HCT116 (cell line): ENCODE measurements at regions not wholly inside any gene's neighbourhood (a gene's known extent, or its start where the extent isn't known, plus 50 kb on each side); places are given as distances from the start of the nearest gene placed in this dataset.

ENCODE experiments used
- ATAC-seq: fragments of 200-7000 bp; cut with Tn5 transposase; 2 replicates; pipeline ENCODE4 v1.9.1; 2020; ENCODE audit warnings: mild to moderate bottlenecking, moderate library complexity
- BruUV-seq: library from RNA; stranded (reverse); fragments of 400-500 nt; replicated peaks from 2 replicates; lab custom pipeline; 2021; lab: Mats Ljungman, UMichigan
- CTCF ChIA-PET: fragments of 300-600 bp; sonication (Branson Sonifier 250); formaldehyde crosslinking; loops from one replicate; lab custom pipeline; 2021; ENCODE audit warnings: antibody characterized with exemption; lab: Charles Lee
- POLR2A ChIA-PET: fragments of 300-600, 350-600 bp; sonication (Branson Sonifier 250); formaldehyde crosslinking; loops from one replicate; lab custom pipeline; 2021; ENCODE audit warnings: antibody characterized with exemption; lab: Charles Lee
- RAD21 ChIA-PET, 2 experiments: fragments of 300-600 bp; sonication (Branson Sonifier 250); formaldehyde crosslinking; loops; one replicate each; lab custom pipeline; 2023; ENCODE audit warnings: low total read pairs in 2 of 2; ENCODE audit not compliant: uncharacterized antibody in 2 of 2, unreplicated experiment in 2 of 2, low non-redundant PET in 1 of 2; lab: Charles Lee
- DNase-seq: peaks from one replicate; pipeline ENCODE4 v3.0.0-alpha.2; 2010; ENCODE audit warnings: low read depth, low spot score
- H2AFZ ChIP-seq: fragments of 200-600 bp; shearing (Covaris generic), sonication (generic); 2 replicates; pipeline ENCODE4 v1.6.1; 2017; ENCODE audit warnings: low read depth, mixed run types, mixed read lengths, antibody characterized with exemption, low read length; ENCODE audit not compliant: poor library complexity, severe bottlenecking
- H3K27ac ChIP-seq: 2 replicates; pipeline ENCODE4 v1.5.1; 2012; ENCODE audit warnings: low read depth, low read length
- H3K27me3 ChIP-seq: fragments of 200-600 bp; sonication (generic); 2 replicates; pipeline ENCODE4 v1.6.1; 2016; ENCODE audit warnings: mixed run types, low read length, mixed read lengths; ENCODE audit not compliant: insufficient read depth
- H3K36me3 ChIP-seq, 2 experiments: fragments of 200-500 bp in 1 of 2; fragments of 200-600 bp in 1 of 2; sonication (Bioruptor generic) in 1 of 2; sonication (generic) in 1 of 2; 2 replicates each; pipeline versions ENCODE4 v1.5.1 to v1.6.1; 2014 to 2016; ENCODE audit warnings: low read length in 2 of 2, inconsistent platforms in 1 of 2, mixed read lengths in 1 of 2, mixed run types in 1 of 2; ENCODE audit not compliant: insufficient read depth in 2 of 2, control insufficient read depth in 1 of 2
- H3K4me1 ChIP-seq, 2 experiments: fragments of 200-600 bp in 1 of 2; sonication (generic) in 1 of 2; 2 replicates each; pipeline versions ENCODE4 v1.5.1 to v1.6.1; 2012 to 2017; ENCODE audit warnings: low read length in 2 of 2, inconsistent platforms in 1 of 2, mild to moderate bottlenecking in 1 of 2, mixed read lengths in 1 of 2, mixed run types in 1 of 2, moderate library complexity in 1 of 2; ENCODE audit not compliant: insufficient read depth in 2 of 2, control insufficient read depth in 1 of 2
- H3K4me2 ChIP-seq: fragments of 200-600 bp; sonication (generic); 2 replicates; pipeline ENCODE4 v1.6.1; 2017; ENCODE audit warnings: mixed run types, low read length, mixed read lengths
- H3K4me3 ChIP-seq, 2 experiments: fragments of 200-600 bp in 1 of 2; sonication (generic) in 1 of 2; replicated peaks in 1 of 2; 2 replicates each; pipeline ENCODE4 v1.5.1; 2011 to 2016; ENCODE audit warnings: low read length in 2 of 2, control low read depth in 1 of 2, low read depth in 1 of 2, mild to moderate bottlenecking in 1 of 2, mixed read lengths in 1 of 2, mixed run types in 1 of 2
- H3K79me2 ChIP-seq: fragments of 200-600 bp; sonication (generic); 2 replicates; pipeline ENCODE4 v1.6.1; 2017; ENCODE audit warnings: mild to moderate bottlenecking, mixed run types, low read length, moderate library complexity, mixed read lengths; ENCODE audit not compliant: insufficient read depth
- H3K9ac ChIP-seq: fragments of 200-600 bp; sonication (generic); 2 replicates; pipeline ENCODE4 v1.6.1; 2016; ENCODE audit warnings: low read length, mixed read lengths
- H3K9me2 ChIP-seq: fragments of 200-600 bp; sonication (generic), shearing (Covaris generic); 2 replicates; pipeline ENCODE4 v1.6.1; 2017; ENCODE audit warnings: mixed run types, mild to moderate bottlenecking, moderate library complexity; ENCODE audit not compliant: insufficient read depth
- H3K9me3 ChIP-seq, 2 experiments: fragments of 200-500 bp in 1 of 2; fragments of 200-600 bp in 1 of 2; sonication (Bioruptor generic) in 1 of 2; sonication (generic) in 1 of 2; 2 replicates each; pipeline ENCODE4 v1.6.1; 2014 to 2017; ENCODE audit warnings: low read length in 2 of 2, mixed read lengths in 2 of 2, inconsistent platforms in 1 of 2, low read depth in 1 of 2, mild to moderate bottlenecking in 1 of 2, mixed run types in 1 of 2, moderate library complexity in 1 of 2; ENCODE audit not compliant: control insufficient read depth in 1 of 2, insufficient read depth in 1 of 2
- H4K20me1 ChIP-seq: fragments of 200-600 bp; sonication (generic), shearing (Covaris generic); 2 replicates; pipeline ENCODE4 v1.6.1; 2017; ENCODE audit warnings: mixed run types, mild to moderate bottlenecking, moderate library complexity; ENCODE audit not compliant: insufficient read depth
- ATF3 ChIP-seq: IDR thresholded peaks from 2 replicates; pipeline ENCODE4 v1.6.1; 2012
- CBX3 ChIP-seq: IDR thresholded peaks from 2 replicates; pipeline ENCODE4 v1.6.1; 2012; ENCODE audit warnings: low read depth
- CEBPB ChIP-seq: IDR thresholded peaks from 2 replicates; pipeline ENCODE4 v1.6.1; 2012; ENCODE audit warnings: low read depth
- CTCF ChIP-seq, 3 experiments: fragments of 200-600 bp in 1 of 3; sonication (generic) in 1 of 3; IDR thresholded peaks in 2 of 3; conservative IDR thresholded peaks in 1 of 3; 2 replicates each; pipeline ENCODE4 v1.5.1; 2012 to 2017; ENCODE audit warnings: low read depth in 2 of 3, low read length in 2 of 3, antibody characterized with exemption in 1 of 3, borderline replicate concordance in 1 of 3, control low read depth in 1 of 3, mild to moderate bottlenecking in 1 of 3, mixed read lengths in 1 of 3, mixed run types in 1 of 3, moderate library complexity in 1 of 3; ENCODE audit not compliant: insufficient read depth in 1 of 3
- EGR1 ChIP-seq: IDR thresholded peaks from 2 replicates; pipeline ENCODE4 v1.6.1; 2012; ENCODE audit warnings: low read depth
- EZH2 ChIP-seq: fragments of 200-600 bp; sonication (generic); IDR thresholded peaks from 2 replicates; pipeline ENCODE4 v1.6.1; 2017; ENCODE audit warnings: antibody characterized with exemption, mixed run types
- JUND ChIP-seq: IDR thresholded peaks from 2 replicates; pipeline ENCODE4 v1.6.1; 2012
- POLR2A ChIP-seq: IDR thresholded peaks from 2 replicates; pipeline ENCODE4 v1.7.0; 2011; ENCODE audit warnings: borderline replicate concordance; ENCODE audit not compliant: insufficient read depth, insufficient read length; ENCODE audit errors: extremely low read depth
- POLR2AphosphoS5 ChIP-seq: IDR thresholded peaks from 2 replicates; pipeline ENCODE4 v1.6.1; 2011; ENCODE audit warnings: mild to moderate bottlenecking, low read depth, low read length, moderate library complexity
- REST ChIP-seq: IDR thresholded peaks from 2 replicates; pipeline ENCODE4 v1.6.1; 2012; ENCODE audit warnings: low read depth
- SRF ChIP-seq: IDR thresholded peaks from 2 replicates; pipeline ENCODE4 v1.6.1; 2012; ENCODE audit warnings: low read depth
- TCF7L2 ChIP-seq: IDR thresholded peaks from 2 replicates; pipeline ENCODE4 v1.7.0; 2011; ENCODE audit warnings: borderline replicate concordance, inconsistent platforms; ENCODE audit not compliant: insufficient read depth, insufficient read length; ENCODE audit errors: extremely low read depth
- YY1 ChIP-seq: IDR thresholded peaks from 2 replicates; pipeline ENCODE4 v1.6.1; 2011; ENCODE audit warnings: low read length, low read depth, moderate library complexity, mild to moderate bottlenecking; ENCODE audit not compliant: insufficient replicate concordance; ENCODE audit errors: extremely low read depth
- ZBTB33 ChIP-seq: IDR thresholded peaks from 2 replicates; pipeline ENCODE4 v1.6.1; 2011; ENCODE audit warnings: mild to moderate bottlenecking, low read length, moderate library complexity; ENCODE audit not compliant: insufficient replicate concordance; ENCODE audit errors: extremely low read depth
- ZFX ChIP-seq: fragments of 450-650 bp; IDR thresholded peaks from 2 replicates; pipeline ENCODE4 v1.6.1; 2017
- ZNF274 ChIP-seq: fragments of 200-500 bp; sonication (Bioruptor generic); IDR thresholded peaks from 2 replicates; pipeline ENCODE4 v1.6.1; 2014; ENCODE audit warnings: mild to moderate bottlenecking, low read depth, low read length, inconsistent platforms
- intact Hi-C: fragments of 100-400 bp; cut with micrococcal nuclease; formaldehyde crosslinking; loops from 2 replicates; pipeline ENCODE4 v1.10.0; 2022

GRCh38 chr21:35390013-35390776, 341.1 kb upstream of the RUNX1 start:
- BruUV-seq = no TSS peak
- H3K4me3 ChIP-seq = no peak overlapping the region
- no peaks in the 10 kb centered on the region for H4K20me1 ChIP-seq
- H3K9ac ChIP-seq = no peak overlapping the region
- CTCF ChIA-PET = interaction anchor here (1.0 to 1.3 kb wide), 2 partner anchors 10 to 450 kb away, joined by 3 to 4 read pairs; no protein-coding TSS in a partner anchor
- H3K4me2 ChIP-seq = no peak overlapping the region
- no peak for DNase-seq
- no peaks in the 10 kb centered on the region for H3K79me2 ChIP-seq
- no peaks in the 10 kb centered on the region for H3K9me2 ChIP-seq
- no peak overlapping the region for H3K27ac ChIP-seq
- RAD21 ChIA-PET = no interaction called here
- no peaks in the 10 kb centered on the region for H3K36me3 ChIP-seq
- ATAC-seq = no peak
- POLR2A ChIA-PET = interaction anchor here (0.7 kb wide), 1 partner anchor 142 kb away, joined by 3 read pairs; no protein-coding TSS in a partner anchor
- no peaks in the 10 kb centered on the region for H3K4me1 ChIP-seq
- H3K9me3 ChIP-seq = no peaks in the 10 kb centered on the region
- TF ChIP-seq REST = no peak
- TF ChIP-seq SRF = no peak
- TF ChIP-seq POLR2A = no peak
- TF ChIP-seq JUND = no peak
- TF ChIP-seq ZBTB33 = no peak
- no peak for TF ChIP-seq EZH2
- no peak for TF ChIP-seq ZNF274
- no peak for TF ChIP-seq ZFX
- no peak for TF ChIP-seq CBX3
- TF ChIP-seq TCF7L2 = no peak
- TF ChIP-seq POLR2AphosphoS5 = no peak
- TF ChIP-seq CTCF (IDR thresholded peaks at IDR 0.05 in 2 of 3, conservative IDR thresholded peaks at IDR 0.05 in 1 of 3; ENCODE audit: borderline replicate concordance in 1 of 3, insufficient read depth in 1 of 3, low read depth in 2 of 3, low read length in 2 of 3) = no peak
- no peak for TF ChIP-seq ATF3
- TF ChIP-seq EGR1 = no peak
- no peak for TF ChIP-seq YY1
- no peak for TF ChIP-seq CEBPB
- no peaks in the 10 kb centered on the region for H3K27me3 ChIP-seq
- H2AFZ ChIP-seq = no peak overlapping the region
- intact Hi-C loops = no loop called here
